HG03469 (cell line): ENCODE measurements at regions not wholly inside any gene's neighbourhood (a gene's known extent, or its start where the extent isn't known, plus 50 kb on each side); places are given as distances from the start of the nearest gene placed in this dataset.
"Not testable (repeated sequence)": the region's sequence is repeated elsewhere in the genome, so short reads cannot be mapped to it uniquely, and the experiment has no call there.

Experiments
- ATAC-seq: cut with Tn5 transposase; IDR thresholded peaks from one replicate; pipeline ENCODE4 v1.9.1; 2021; ENCODE audit warnings: mild to moderate bottlenecking, moderate library complexity, moderate number of reproducible peaks; ENCODE audit not compliant: unreplicated experiment

- no peak for ATAC-seq
Measured at GRCh38 chr9:31837211-31837610, 547.2 kb upstream of the ACO1 start.

DNA sequence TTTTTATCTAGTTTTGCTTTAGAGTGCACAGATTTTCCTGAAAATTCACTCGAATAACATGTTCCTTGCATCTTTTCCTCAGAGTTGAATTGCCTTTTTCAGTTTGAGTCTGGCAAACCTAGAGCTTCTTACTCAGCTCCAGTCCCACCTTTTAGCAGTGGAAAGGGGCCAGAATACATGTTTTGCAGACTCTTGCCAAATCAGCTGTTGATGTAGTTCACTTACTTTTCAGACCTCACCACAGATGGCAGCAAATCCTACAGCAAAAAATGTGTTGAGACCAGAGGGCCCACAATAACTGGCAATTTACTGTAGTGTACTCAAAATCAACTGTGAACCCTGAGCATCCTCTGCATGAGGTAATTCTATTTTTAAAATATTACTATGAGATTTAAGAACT lies 545.2 kb upstream of the ACO1 start:
- ATAC-seq = no peak

GRCh38 chr9:31840702-31841101 lies 543.7 kb upstream of the ACO1 start:
- ATAC-seq = no peak

DNA sequence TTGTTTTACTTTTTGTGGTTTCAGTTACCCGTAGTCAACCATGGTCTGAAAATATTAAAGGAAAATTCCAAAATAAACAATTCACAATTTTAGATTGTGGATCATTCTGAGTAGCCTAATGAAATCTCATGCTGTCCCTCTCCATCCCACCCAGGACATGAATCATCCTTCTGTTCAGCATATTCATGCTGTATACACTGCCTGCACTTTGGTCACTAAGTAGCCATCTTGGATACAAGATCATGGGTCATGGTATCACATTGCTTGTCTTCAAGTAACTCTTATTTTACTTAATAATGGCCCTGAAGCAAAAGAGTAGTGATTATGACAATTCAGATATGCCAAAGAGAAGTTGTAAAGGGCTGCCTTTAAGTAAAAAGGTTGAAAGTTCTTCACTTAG lies 536.5 kb upstream of the ACO1 start:
- ATAC-seq = no peak

- no peak for ATAC-seq
Measured at GRCh38 chr9:31848505-31849285, 535.7 kb upstream of the ACO1 start.

DNA sequence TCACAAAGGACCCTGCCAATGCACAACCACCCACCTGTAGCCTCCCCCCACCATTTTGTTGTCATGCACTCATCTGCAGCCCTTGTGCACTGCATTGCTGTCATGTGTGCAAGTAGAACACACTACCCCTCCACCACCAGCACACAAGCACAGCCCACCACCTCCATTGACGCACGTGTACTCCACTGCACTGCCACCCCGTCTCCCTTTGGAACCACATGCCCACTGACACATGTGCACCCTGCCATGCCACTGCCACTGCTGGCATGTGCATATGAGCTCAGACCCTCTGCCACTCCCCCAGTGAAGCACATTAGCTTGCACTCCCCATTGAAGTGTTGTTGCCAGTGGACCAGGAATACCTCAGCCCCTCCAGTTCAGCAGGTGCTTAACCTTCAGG lies 530.3 kb upstream of the ACO1 start:
- ATAC-seq = no peak

GRCh38 chr9:31868830-31869229 lies 515.6 kb upstream of the ACO1 start:
- no peak for ATAC-seq

- ATAC-seq = no peak
Measured at GRCh38 chr9:31870276-31870675, 514.2 kb upstream of the ACO1 start.

- ATAC-seq = no peak
Measured at GRCh38 chr9:31873722-31874121, 510.7 kb upstream of the ACO1 start.

DNA sequence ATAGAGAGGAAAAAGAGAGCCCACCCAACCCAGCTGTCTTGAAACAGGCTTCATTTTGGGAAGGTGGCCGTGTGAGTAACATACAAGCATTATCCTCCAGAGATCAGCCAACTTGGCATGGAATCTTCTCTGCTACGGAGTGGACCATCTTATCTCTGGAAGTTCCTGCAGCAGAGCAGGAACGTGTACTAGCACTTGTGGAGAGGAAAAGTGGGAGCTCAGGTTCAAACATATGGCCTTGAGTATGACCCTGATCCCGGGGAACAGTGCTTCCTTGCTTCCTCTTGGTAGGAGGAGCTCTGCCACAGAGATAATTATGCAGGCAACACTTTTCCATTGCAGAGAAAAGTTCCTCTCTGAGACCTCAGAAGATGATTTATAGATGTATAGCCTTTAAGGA lies 490.4 kb upstream of the ACO1 start:
- no peak for ATAC-seq

GRCh38 chr9:31908158-31908890 lies 476.1 kb upstream of the ACO1 start:
- peak; percentile 82 for ATAC-seq

GRCh38 chr9:31908891-31909480 lies 475.5 kb upstream of the ACO1 start:
- no peak for ATAC-seq

DNA sequence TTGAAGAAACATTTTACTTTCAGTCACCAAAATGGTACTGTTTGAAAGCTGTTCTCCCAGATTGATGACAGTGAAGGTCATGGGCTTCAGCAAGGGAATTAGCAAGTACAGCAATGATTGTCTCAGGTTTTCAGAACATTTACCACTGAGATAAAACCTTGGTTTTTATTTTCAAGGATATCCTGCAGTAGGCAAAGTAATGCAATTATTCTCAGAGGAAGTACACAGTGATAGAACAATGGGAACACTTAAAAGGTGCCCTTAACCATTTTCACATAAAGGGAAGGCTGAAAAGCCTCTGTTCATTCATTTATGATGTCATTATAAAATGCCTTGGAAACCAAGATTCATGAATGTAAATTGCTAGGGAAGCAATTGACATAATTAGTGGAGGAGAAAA lies 471.8 kb upstream of the ACO1 start:
- ATAC-seq = no peak

- ATAC-seq = no peak
Measured at GRCh38 chr9:31916591-31917241, 467.7 kb upstream of the ACO1 start.

DNA sequence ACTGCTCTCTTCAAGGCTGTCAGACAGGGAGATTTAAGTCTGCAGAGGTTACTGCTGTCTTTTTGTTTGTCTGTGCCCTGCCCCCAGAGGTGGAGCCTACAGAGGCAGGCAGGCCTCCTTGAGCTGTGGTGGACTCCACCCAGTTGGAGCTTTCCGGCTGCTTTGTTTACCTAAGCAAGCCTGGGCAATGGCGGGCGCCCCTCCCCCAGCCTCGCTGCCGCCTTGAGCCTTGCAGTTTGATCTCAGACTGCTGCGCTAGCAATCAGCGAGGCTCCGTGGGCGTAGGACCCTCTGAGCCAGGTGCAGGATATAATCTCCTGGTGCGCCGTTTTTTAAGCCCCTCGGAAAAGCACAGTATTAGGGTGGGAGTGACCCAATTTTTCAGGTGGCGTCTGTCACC lies 446.7 kb upstream of the ACO1 start:
- ATAC-seq = not testable (repeated sequence)

DNA sequence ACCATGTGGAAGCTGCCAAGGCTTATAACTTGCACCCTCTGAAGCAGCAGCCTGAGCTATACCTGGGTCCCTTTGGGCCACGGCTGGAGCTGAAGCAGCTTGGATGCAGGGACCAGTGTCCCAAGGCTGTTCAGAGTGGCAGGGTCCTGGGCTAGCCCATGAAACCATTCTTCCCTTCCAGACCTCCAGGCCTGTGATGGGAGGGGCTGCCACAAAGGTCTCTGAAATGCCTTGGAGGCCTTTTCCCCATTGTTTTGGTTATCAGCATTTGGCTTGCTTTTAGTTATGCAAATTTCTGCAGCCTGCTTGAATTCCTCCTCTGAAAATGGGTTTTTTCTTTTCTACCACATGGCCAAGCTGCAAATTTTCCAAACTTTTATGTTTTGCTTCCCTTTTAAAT lies 433.7 kb upstream of the ACO1 start:
- no peak for ATAC-seq

- no peak for ATAC-seq
Measured at GRCh38 chr9:31958572-31958971, 425.9 kb upstream of the ACO1 start.

GRCh38 chr9:31969552-31969951 lies 414.9 kb upstream of the ACO1 start:
- no peak for ATAC-seq

GRCh38 chr9:31983895-31984294 lies 400.5 kb upstream of the ACO1 start:
- ATAC-seq = no peak

- no peak for ATAC-seq
Measured at GRCh38 chr9:31996331-31996730, 388.1 kb upstream of the ACO1 start.

- no peak for ATAC-seq
Measured at GRCh38 chr9:32004431-32005076, 379.9 kb upstream of the ACO1 start.
